Hepatocyte (in vitro differentiated cells): ENCODE measurements at regions not wholly inside any gene's neighbourhood (a gene's known extent, or its start where the extent isn't known, plus 50 kb on each side); places are given as distances from the start of the nearest gene placed in this dataset.

ENCODE experiments used
- DNase-seq: peaks from one replicate; pipeline ENCODE4 v3.0.0-alpha.2; 2016; ENCODE audit warnings: low spot score
- H2AFZ ChIP-seq: fragments of 200-600 bp; sonication (generic); 2 replicates; pipeline ENCODE4 v1.6.0; 2016; ENCODE audit warnings: antibody characterized with exemption, mild to moderate bottlenecking
- H3K27ac ChIP-seq: fragments of 200-600 bp; sonication (generic); 2 replicates; pipeline ENCODE4 v1.5.1; 2016; ENCODE audit warnings: mild to moderate bottlenecking
- H3K27me3 ChIP-seq: fragments of 200-600 bp; sonication (generic); 2 replicates; pipeline ENCODE4 v1.6.1; 2016
- H3K36me3 ChIP-seq: fragments of 200-600 bp; sonication (generic); replicated peaks from 2 replicates; pipeline ENCODE4 v1.5.1; 2016; ENCODE audit warnings: low read depth; ENCODE audit not compliant: insufficient read depth
- H3K4me1 ChIP-seq: fragments of 200-600 bp; sonication (generic); 2 replicates; pipeline ENCODE4 v1.5.1; 2016; ENCODE audit warnings: mild to moderate bottlenecking, moderate library complexity; ENCODE audit not compliant: insufficient read depth
- H3K4me2 ChIP-seq: fragments of 200-600 bp; sonication (generic); 2 replicates; pipeline ENCODE4 v1.6.0; 2016
- H3K4me3 ChIP-seq: fragments of 200-600 bp; sonication (generic); 2 replicates; pipeline ENCODE4 v1.5.1; 2016; ENCODE audit warnings: mild to moderate bottlenecking
- H3K79me2 ChIP-seq: fragments of 200-600 bp; sonication (generic); 2 replicates; pipeline ENCODE4 v1.6.0; 2017; ENCODE audit warnings: mild to moderate bottlenecking
- H3K9me2 ChIP-seq: fragments of 200-600 bp; sonication (generic); replicated peaks from 2 replicates; pipeline ENCODE4 v1.6.0; 2017; ENCODE audit warnings: mild to moderate bottlenecking; ENCODE audit not compliant: insufficient read depth
- H3K9me3 ChIP-seq: fragments of 200-600 bp; sonication (generic); 2 replicates; pipeline ENCODE4 v1.5.1; 2016; ENCODE audit warnings: low read depth, mild to moderate bottlenecking
- H4K20me1 ChIP-seq: fragments of 200-600 bp; sonication (generic); 2 replicates; pipeline ENCODE4 v1.6.0; 2016; ENCODE audit warnings: mild to moderate bottlenecking; ENCODE audit not compliant: insufficient read depth, poor library complexity, severe bottlenecking
- CTCF ChIP-seq: fragments of 200-600 bp; sonication (generic); IDR thresholded peaks from 2 replicates; pipeline ENCODE4 v1.5.1; 2016; ENCODE audit warnings: antibody characterized with exemption, mild to moderate bottlenecking; ENCODE audit not compliant: poor library complexity
- EZH2 ChIP-seq: fragments of 200-600 bp; sonication (generic); IDR thresholded peaks from 2 replicates; pipeline ENCODE4 v1.6.1; 2016; ENCODE audit warnings: antibody characterized with exemption, mild to moderate bottlenecking, borderline replicate concordance
- EZH2phosphoT487 ChIP-seq: fragments of 200-600 bp; sonication (generic); IDR thresholded peaks from one replicate; pipeline ENCODE4 v1.6.1; 2018; ENCODE audit warnings: antibody characterized with exemption, mild to moderate bottlenecking, low read depth, moderate library complexity; ENCODE audit not compliant: unreplicated experiment, severe bottlenecking
- WGBS: methylation state at CpG from one replicate; pipeline ENCODE4 v1.1.6; 2016; ENCODE audit warnings: low lambda C conversion rate; ENCODE audit errors: missing lambda C conversion rate; 5-methylcytosine and 5-hydroxymethylcytosine counted together

GRCh38 chr18:22739789-22740188 lies 193.3 kb upstream of the RBBP8 start:
- no peak overlapping the region for H3K27ac ChIP-seq
- H4K20me1 ChIP-seq, result no peaks in the 10 kb centered on the region
- H3K4me1 ChIP-seq, result no peaks in the 10 kb centered on the region
- WGBS, result 86% methylated on average over 4 of the region's 4 CpGs
- no peaks in the 10 kb centered on the region for H3K9me2 ChIP-seq
- DNase-seq, result no peak
- no peaks in the 10 kb centered on the region for H3K36me3 ChIP-seq
- TF ChIP-seq EZH2 (no peak), EZH2phosphoT487 (no peak), CTCF (no peak)
- no peaks in the 10 kb centered on the region for H3K9me3 ChIP-seq
- H3K4me2 ChIP-seq, result no peak overlapping the region
- H3K79me2 ChIP-seq, result no peaks in the 10 kb centered on the region
- H3K27me3 ChIP-seq, result no peaks in the 10 kb centered on the region
- no peak overlapping the region for H2AFZ ChIP-seq
- H3K4me3 ChIP-seq, result no peak overlapping the region

- Histone ChIP-seq H4K20me1 (no peaks in the 10 kb centered on the region), H3K27me3 (no peaks in the 10 kb centered on the region), H2AFZ (no peak overlapping the region), H3K9me3 (no peaks in the 10 kb centered on the region), H3K36me3 (no peaks in the 10 kb centered on the region), H3K79me2 (no peaks in the 10 kb centered on the region), H3K4me2 (no peak overlapping the region), H3K4me1 (no peaks in the 10 kb centered on the region), H3K9me2 (no peaks in the 10 kb centered on the region), H3K27ac (no peak overlapping the region), H3K4me3 (no peak overlapping the region)
- 75% methylated on average over 3 of the region's 3 CpGs for WGBS
- TF ChIP-seq CTCF (no peak), EZH2 (no peak), EZH2phosphoT487 (no peak)
- no peak for DNase-seq
Observed at GRCh38 chr18:22741318-22741717, 191.8 kb upstream of the RBBP8 start.

- no peak overlapping the region for H3K4me2 ChIP-seq
- 70% methylated on average over 3 of the region's 3 CpGs for WGBS
Observed at GRCh38 chr18:22742409-22742808, 190.7 kb upstream of the RBBP8 start.

More at GRCh38 chr18:22742409-22742808, 190.7 kb upstream of the RBBP8 start:
- DNase-seq, result no peak
- H3K79me2 ChIP-seq, result no peaks in the 10 kb centered on the region
- H3K27ac ChIP-seq, result no peak overlapping the region
- no peak overlapping the region for H2AFZ ChIP-seq
- H3K36me3 ChIP-seq, result no peaks in the 10 kb centered on the region
- H3K9me3 ChIP-seq, result no peaks in the 10 kb centered on the region
- no peak overlapping the region for H3K4me3 ChIP-seq
- H3K27me3 ChIP-seq, result no peaks in the 10 kb centered on the region
- no peaks in the 10 kb centered on the region for H4K20me1 ChIP-seq
- TF ChIP-seq CTCF (no peak), EZH2 (no peak), EZH2phosphoT487 (no peak)
- no peaks in the 10 kb centered on the region for H3K9me2 ChIP-seq
- H3K4me1 ChIP-seq, result no peaks in the 10 kb centered on the region
